ENCODE measurements at regions not wholly inside any gene's neighbourhood (a gene's known extent, or its start where the extent isn't known, plus 50 kb on each side); places are given as distances from the start of the nearest gene placed in this dataset.

DNA sequence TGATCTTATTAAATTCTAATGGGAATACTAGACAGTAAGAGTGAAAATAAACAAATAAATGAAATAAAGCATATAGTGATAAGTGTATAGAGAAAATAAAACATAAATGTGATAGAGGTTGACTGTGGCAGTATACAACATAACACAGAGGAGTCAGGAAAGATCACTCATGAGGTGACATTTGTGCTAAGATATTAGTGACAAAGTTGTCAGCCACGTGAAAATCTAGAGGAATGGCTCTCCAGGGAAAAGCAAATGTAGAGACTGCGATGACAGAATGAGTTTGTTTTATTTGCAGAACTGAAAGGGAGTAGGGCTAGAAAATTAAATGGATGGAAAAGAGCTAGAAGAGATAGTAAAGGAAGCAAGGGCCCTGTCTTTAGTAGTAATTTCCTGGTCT lies 72.8 kb upstream of the GABRA2 start:
- no peak for TF ChIP-seq EZH2 (IDR thresholded peaks at IDR 0.05)
- TF ChIP-seq POLR2AphosphoS5 (IDR thresholded peaks at IDR 0.05; ENCODE audit: borderline replicate concordance, low read depth, low read length), result no peak
- TF ChIP-seq FOXP2 (optimal IDR thresholded peaks at IDR 0.05; ENCODE audit: control extremely low read depth, extremely low read length, insufficient read depth), result no peak

All from SK-N-MC (cell line).